HepG2 (cell line): ENCODE measurements at regions not wholly inside any gene's neighbourhood (a gene's known extent, or its start where the extent isn't known, plus 50 kb on each side); places are given as distances from the start of the nearest gene placed in this dataset.

Source experiments
- GTF2F1 ChIP-seq: fragments of 150-350 bp; IDR thresholded peaks from 2 replicates; pipeline ENCODE4 v1.6.1; 2014; ENCODE audit warnings: low read length
- NFYB ChIP-seq: sonication (generic); formaldehyde crosslinking; IDR thresholded peaks from 2 replicates; pipeline ENCODE4 v1.4.0; 2020; ENCODE audit warnings: missing genetic modification reagents
- TF ChIP-seq, protein P1 (sequence below): sonication (generic); formaldehyde crosslinking; IDR thresholded peaks from 2 replicates; pipeline ENCODE4 v1.5.0; 2020; ENCODE audit warnings: mild to moderate bottlenecking, missing genetic modification reagents, moderate library complexity

GRCh38 chr18:43372773-43373172, 95.5 kb upstream of the SYT4 start:
- TF ChIP-seq NFYB (CRISPR knock-in tag) (no peak), GTF2F1 (no peak)
- TF ChIP-seq, protein P1, sequence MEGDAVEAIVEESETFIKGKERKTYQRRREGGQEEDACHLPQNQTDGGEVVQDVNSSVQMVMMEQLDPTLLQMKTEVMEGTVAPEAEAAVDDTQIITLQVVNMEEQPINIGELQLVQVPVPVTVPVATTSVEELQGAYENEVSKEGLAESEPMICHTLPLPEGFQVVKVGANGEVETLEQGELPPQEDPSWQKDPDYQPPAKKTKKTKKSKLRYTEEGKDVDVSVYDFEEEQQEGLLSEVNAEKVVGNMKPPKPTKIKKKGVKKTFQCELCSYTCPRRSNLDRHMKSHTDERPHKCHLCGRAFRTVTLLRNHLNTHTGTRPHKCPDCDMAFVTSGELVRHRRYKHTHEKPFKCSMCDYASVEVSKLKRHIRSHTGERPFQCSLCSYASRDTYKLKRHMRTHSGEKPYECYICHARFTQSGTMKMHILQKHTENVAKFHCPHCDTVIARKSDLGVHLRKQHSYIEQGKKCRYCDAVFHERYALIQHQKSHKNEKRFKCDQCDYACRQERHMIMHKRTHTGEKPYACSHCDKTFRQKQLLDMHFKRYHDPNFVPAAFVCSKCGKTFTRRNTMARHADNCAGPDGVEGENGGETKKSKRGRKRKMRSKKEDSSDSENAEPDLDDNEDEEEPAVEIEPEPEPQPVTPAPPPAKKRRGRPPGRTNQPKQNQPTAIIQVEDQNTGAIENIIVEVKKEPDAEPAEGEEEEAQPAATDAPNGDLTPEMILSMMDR (CRISPR knock-in tag): no peak
